ENCODE measurements at regions not wholly inside any gene's neighbourhood (a gene's known extent, or its start where the extent isn't known, plus 50 kb on each side); places are given as distances from the start of the nearest gene placed in this dataset.

- TF ChIP-seq CTCF (IDR thresholded peaks at IDR 0.05; ENCODE audit: insufficient read depth, low read depth, low read length, missing control alignments), result no peak
- H3K4me3 ChIP-seq (ENCODE audit: low read depth, low read length), result no peak overlapping the region
- DNase-seq (ENCODE audit: low read depth), result no peak
Observed at GRCh38 chr9:96047741-96048103, 172.2 kb downstream of the ERCC6L2 start.

GRCh38 chr9:96047116-96047639 is 171.7 kb downstream of the ERCC6L2 start:
- no peak overlapping the region for H3K4me3 ChIP-seq (ENCODE audit: low read depth, low read length)
- TF ChIP-seq CTCF (IDR thresholded peaks at IDR 0.05; ENCODE audit: insufficient read depth, low read depth, low read length, missing control alignments), result no peak
- no peak for DNase-seq (ENCODE audit: low read depth)

- H3K4me3 ChIP-seq (ENCODE audit: low read depth, low read length), result no peak overlapping the region
Observed at GRCh38 chr9:96045811-96046210, 170.3 kb downstream of the ERCC6L2 start.

GRCh38 chr9:96044401-96044800 is 168.9 kb downstream of the ERCC6L2 start:
- no peak overlapping the region for H3K4me3 ChIP-seq (ENCODE audit: low read depth, low read length)
- no peak for DNase-seq (ENCODE audit: low read depth)
- no peak for TF ChIP-seq CTCF (IDR thresholded peaks at IDR 0.05; ENCODE audit: insufficient read depth, low read depth, low read length, missing control alignments)

More at GRCh38 chr9:96045811-96046210, 170.3 kb downstream of the ERCC6L2 start:
- TF ChIP-seq CTCF (IDR thresholded peaks at IDR 0.05; ENCODE audit: insufficient read depth, low read depth, low read length, missing control alignments), result no peak
- DNase-seq (ENCODE audit: low read depth), result no peak

GRCh38 chr9:96040591-96041461 is 165.3 kb downstream of the ERCC6L2 start:
- DNase-seq (ENCODE audit: low read depth), result no peak
- TF ChIP-seq CTCF (IDR thresholded peaks at IDR 0.05; ENCODE audit: insufficient read depth, low read depth, low read length, missing control alignments), result no peak

GRCh38 chr9:96038914-96039313 is 163.4 kb downstream of the ERCC6L2 start:
- DNase-seq (ENCODE audit: low read depth), result no peak
- H3K4me3 ChIP-seq (ENCODE audit: low read depth, low read length), result no peak overlapping the region
- no peak for TF ChIP-seq CTCF (IDR thresholded peaks at IDR 0.05; ENCODE audit: insufficient read depth, low read depth, low read length, missing control alignments)

More at GRCh38 chr9:96040591-96041461, 165.3 kb downstream of the ERCC6L2 start:
- no peak overlapping the region for H3K4me3 ChIP-seq (ENCODE audit: low read depth, low read length)
